ENCODE measurements at regions not wholly inside any gene's neighbourhood (a gene's known extent, or its start where the extent isn't known, plus 50 kb on each side); places are given as distances from the start of the nearest gene placed in this dataset.

DNA sequence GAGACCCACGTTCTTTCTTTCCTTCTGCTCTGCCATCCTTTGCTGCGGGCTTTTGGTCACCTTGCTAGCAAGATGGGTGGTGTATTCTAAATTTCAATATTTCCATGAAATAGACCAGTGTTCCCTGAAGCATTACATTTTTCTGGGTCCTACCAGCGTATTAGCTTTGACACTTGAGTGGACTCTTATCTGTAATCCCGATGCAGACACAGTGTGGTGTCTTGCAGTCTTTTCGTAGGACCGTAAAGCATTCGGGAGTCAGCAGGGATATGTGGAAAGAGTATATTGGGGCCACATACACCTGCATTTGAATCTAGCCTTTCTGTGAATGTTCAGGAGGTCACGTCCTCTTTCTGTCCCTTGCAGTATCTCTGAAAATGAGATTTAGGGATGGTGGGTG is 124.7 kb upstream of the CPEB4 start:
- TF ChIP-seq, protein P1, sequence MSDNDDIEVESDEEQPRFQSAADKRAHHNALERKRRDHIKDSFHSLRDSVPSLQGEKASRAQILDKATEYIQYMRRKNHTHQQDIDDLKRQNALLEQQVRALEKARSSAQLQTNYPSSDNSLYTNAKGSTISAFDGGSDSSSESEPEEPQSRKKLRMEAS (CRISPR knock-in tag; IDR thresholded peaks at IDR 0.05): no peak
- TF ChIP-seq ESRRA (CRISPR knock-in tag; IDR thresholded peaks at IDR 0.05; ENCODE audit: borderline replicate concordance) (no peak), TP53 (CRISPR knock-in tag; IDR thresholded peaks at IDR 0.05) (no peak), JUN (CRISPR knock-in tag; IDR thresholded peaks at IDR 0.05) (no peak)
- TF ChIP-seq, protein P2, sequence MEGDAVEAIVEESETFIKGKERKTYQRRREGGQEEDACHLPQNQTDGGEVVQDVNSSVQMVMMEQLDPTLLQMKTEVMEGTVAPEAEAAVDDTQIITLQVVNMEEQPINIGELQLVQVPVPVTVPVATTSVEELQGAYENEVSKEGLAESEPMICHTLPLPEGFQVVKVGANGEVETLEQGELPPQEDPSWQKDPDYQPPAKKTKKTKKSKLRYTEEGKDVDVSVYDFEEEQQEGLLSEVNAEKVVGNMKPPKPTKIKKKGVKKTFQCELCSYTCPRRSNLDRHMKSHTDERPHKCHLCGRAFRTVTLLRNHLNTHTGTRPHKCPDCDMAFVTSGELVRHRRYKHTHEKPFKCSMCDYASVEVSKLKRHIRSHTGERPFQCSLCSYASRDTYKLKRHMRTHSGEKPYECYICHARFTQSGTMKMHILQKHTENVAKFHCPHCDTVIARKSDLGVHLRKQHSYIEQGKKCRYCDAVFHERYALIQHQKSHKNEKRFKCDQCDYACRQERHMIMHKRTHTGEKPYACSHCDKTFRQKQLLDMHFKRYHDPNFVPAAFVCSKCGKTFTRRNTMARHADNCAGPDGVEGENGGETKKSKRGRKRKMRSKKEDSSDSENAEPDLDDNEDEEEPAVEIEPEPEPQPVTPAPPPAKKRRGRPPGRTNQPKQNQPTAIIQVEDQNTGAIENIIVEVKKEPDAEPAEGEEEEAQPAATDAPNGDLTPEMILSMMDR (IDR thresholded peaks at IDR 0.05): no peak
- TF ChIP-seq, protein P3, sequence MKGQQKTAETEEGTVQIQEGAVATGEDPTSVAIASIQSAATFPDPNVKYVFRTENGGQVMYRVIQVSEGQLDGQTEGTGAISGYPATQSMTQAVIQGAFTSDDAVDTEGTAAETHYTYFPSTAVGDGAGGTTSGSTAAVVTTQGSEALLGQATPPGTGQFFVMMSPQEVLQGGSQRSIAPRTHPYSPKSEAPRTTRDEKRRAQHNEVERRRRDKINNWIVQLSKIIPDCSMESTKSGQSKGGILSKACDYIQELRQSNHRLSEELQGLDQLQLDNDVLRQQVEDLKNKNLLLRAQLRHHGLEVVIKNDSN (CRISPR knock-in tag; IDR thresholded peaks at IDR 0.05): no peak

Measured in WTC11 (cell line).